ENCODE measurements at regions not wholly inside any gene's neighbourhood (a gene's known extent, or its start where the extent isn't known, plus 50 kb on each side); places are given as distances from the start of the nearest gene placed in this dataset.

DNA sequence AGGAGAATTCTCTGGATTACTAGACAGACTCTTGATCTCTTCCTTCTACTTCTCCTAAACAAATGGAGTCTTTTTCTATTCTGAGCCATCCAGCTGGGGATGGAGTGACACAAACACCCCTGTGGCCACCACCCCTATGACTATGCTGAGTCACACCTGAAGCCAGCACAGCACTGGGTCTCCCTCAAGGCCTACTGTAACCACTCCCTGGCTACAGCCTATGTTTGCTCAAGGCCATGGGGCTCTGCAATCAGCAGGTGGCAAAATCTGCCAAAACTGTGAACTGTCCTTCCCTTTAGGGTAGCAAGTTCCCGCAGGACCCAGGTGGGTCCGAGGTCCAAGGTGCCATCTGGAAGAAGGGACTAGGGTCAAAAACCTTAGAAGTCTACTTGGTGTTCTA is 132.3 kb downstream of the TINAG start:
- DNase-seq (ENCODE audit: low read depth) = no peak

DNA sequence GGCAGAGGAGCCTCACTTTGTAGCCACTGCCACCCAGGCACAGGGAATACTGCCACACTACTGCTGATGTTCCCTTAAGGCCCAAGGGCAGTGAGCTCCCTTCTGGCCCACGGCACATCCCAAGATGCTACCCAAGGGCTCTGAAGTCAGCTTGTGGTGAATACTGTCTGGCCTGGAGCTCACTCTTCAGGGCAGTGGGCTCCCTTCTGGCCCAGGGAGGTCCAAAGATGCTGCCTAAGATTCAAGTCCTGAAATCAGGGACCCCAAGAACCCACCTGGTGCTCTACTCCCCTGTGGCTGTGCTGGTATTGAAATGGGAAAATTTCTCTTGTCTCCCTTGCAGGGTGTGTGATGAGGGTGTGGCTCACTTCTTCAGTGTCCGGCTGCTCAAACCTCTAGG is 132.8 kb downstream of the TINAG start:
- DNase-seq (ENCODE audit: low read depth) = no peak

DNA sequence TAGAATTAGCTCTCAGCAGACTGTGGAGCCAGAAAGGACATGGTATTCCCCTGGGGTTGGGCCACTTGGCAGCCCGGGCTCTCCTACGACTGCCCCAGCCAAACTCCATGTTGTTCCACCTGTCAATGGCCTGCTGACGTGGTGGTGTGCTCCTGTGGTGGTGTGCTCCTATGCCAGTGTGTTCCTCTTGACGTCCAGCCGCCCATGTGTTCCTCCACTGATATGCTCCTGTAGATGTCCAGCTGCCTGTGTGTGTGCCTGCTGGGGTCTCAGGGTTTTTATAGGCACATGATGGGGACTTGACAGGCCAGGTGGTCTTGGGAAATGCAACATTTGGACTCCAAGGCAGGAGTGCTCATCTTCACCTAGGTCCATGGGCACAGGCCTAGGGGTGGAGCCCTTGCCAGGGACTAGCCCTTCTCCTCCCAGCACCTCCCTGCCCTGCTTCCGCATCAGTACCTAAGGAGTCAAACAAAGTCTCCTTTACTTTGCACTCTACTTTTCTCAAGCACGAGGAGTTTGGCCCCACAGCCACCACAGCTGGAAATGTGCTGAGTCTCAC is 133.5 kb downstream of the TINAG start:
- DNase-seq (ENCODE audit: low read depth) = no peak

DNA sequence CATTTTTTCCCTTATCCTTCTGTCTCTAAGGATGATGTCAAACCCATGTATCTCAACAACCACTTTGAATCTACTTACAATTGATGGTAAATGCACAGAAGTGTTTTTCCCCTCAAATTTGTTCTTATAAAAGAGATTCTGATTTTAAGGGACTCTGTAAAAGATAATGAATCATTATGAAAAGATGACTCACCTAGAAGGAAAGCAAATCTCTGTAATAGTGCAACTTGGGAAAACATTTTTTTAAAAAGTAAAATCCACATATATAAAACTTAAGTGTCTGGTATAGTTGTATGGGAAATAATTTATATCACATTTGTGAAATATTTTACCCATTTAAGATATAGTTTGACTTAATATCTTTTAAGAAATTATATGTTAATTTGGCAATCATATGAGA is 137.0 kb downstream of the TINAG start:
- no peak for DNase-seq (ENCODE audit: low read depth)

DNA sequence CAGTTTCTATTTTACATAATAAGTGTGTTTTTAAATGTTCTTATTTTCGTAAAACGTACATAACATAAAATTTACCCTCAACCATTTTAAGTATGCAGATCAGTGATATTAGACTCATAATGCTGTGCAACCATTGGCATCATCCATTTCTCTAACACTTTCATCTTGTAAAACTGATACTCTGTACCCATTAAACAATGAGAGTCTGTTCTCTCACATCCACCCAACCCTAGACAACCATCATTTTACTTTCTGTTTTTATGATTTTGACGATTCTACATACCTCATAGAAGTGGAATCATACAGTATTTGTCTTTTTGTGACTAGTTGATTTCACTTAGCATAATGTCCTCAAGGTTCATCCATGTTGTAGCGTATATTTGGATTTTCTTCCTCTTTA is 140.4 kb downstream of the TINAG start:
- DNase-seq (ENCODE audit: low read depth) = no peak

DNA sequence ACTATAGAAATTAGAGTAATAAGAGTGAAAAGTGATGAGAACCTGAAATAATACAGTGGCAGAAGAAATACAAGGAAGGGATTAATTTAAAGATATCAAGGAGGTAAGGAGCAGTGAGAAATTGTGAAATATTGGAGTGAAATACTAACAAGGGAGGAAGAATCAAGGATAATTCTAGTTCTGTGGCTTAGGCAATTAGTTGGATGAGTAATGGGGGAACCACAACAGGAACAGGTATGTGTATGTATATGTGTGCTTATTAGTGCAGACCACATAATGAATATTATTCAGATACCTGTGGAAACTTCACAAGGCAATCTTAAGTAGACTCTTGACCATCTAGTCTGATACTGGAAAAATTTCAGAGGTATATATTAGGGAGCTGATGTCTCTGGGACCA is 143.3 kb downstream of the TINAG start:
- no peak for DNase-seq (ENCODE audit: low read depth)

DNA sequence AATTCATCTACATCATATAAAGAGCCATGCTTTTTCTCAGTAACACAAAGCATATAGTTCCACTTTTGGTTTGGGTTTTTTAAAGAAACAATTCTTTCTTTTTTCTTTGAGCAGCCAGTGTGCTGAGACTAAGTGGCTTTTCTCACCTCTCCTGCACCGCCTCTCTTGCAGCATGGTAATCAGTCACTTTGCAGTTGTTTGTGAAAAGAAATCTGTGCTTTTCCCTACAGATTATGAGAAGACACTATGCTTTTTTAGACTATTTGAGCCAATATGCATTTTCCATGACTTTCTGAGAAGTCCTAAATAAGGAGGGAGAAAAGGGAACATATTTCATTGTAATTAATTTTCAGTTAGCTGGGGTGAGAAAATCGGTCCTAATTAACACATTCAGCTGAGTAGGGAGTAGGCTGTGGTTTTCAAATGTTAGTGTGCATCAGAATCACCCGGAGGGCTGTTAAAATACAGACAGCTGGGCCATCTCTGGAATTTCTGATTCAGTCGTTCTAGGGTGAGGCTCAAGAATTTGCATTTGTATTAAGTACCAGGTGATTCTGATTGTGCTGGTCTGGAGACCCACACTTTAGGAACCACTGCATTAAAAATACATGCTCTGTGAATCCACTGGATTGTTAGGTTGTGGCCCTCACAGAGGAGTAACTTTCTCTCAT is 155.2 kb downstream of the TINAG start:
- no peak for DNase-seq (ENCODE audit: low read depth)

DNA sequence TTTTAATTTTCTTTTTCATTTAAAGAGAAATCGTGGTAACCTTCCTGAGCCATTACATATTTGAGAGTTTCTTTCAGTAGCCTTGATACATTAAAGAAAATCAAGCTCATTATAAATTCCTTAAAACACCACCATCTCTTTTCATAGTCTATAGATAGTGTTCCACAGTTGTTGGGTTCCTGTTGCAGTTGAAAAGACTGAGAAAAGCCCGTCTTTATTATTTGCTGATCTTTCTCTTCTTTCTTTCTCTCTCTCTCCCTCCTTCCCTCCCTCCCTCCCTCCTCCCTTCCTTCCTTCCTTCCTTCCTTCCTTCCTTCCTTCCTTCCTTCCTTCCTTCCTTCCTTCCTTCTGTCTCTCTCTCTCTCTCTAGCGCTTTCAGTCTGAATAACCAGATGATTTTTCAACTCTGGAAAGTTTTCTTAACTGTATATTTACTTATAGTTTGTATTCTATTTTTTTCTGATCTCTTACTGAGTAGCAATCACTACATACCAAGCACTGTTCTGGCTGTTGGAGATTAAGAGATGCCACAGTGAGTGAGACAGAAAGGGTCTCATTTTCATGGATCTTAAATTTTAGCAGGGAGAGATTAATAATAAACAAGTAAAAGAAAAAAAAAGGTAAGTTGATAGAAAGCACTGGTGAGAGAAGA is 157.5 kb downstream of the TINAG start:
- DNase-seq (ENCODE audit: low read depth) = no peak

DNA sequence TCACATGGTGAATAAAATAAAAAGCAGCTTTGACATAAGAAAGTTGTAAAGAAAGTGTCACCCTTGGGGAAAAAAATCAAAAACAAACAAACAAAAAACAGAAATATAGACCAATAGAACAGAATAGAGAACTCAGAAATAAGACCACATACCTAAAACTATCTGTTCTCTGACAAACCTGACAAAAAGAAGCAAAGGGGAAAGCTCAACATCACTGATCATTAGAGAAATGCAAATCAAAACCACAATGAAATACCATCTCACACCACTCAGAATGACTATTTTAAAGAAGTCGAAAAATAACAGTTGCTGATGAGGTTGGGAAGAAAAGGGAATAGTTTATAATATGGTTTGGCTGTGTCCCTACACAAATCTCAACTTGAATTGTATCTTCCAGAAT is 159.1 kb downstream of the TINAG start:
- DNase-seq (ENCODE audit: low read depth) = no peak

DNA sequence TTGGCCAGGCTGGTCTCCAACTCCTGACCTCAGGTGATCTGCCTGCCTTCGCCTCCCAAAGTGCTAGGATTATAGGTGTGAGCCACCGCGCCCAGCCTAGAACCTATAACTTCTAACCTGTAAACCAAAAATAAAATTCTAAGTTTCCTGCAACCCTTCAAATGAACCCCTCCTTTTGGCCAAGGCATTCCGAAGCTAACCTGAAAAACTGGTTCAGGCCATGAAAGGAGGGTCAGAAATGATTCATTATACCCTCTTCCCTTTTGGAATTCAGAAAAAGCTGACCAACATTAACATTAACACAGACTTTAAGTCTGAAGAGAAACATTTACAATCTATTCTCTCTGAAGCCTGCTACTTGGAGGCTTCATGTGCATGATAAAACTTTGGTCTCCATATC is 165.1 kb downstream of the TINAG start:
- no peak for DNase-seq (ENCODE audit: low read depth)

DNA sequence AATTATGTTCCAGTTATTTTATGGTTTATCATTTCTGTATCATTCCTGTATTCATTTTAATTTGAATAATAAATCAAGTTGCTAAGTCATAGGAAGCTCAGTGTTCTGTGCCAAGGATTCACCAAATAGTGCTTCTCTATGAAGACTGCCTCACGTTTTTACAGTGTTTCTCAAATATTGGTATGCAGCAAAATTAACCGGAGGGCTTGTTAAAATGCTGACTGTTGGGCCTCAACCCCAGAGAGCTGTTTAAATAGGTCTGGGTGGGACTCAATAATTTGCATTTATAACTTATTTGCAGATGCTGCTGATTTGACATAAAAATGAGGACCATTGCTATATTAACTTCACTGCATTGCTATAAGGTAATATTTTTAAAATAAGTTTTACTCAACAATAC is 166.7 kb downstream of the TINAG start:
- no peak for DNase-seq (ENCODE audit: low read depth)

DNA sequence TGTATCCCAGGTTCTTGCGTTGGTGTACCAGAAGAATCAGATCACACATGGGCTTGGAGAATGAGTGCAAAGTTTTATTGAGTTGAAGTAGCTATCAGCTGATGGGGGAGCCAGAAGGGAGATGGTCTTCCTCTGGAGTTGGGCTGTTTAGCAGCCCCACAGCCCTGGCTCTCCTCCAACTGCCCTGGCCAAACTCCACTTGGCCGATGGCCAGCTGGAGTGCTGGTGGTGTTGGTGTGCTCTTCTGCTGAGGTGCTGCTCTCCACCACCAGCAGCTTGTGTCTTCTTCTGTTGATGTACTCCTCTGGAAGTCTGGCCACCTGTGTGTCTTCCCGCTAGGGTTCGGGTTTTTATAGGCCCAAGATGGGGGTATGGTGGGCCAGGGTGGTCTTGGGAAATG is 172.8 kb downstream of the TINAG start:
- DNase-seq (ENCODE audit: low read depth) = no peak

DNA sequence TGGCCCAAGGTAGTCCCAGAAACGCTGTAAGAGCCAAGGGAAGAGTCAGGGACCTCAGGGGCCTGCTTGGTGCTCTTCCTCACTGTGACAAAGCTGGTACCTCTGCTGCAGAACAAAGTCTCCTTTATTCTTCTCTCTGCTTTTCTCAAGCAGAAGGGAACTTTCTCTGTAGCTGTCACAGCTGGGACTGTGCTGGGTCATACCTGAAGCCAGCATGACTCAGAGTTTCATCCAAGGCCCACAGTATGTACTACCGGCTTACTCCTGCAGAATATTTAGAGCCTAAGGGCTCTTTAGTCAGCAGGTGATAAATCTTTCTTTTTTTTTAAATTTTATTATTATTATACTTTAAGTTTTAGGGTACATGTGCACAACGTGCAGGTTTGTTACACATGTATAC is 183.2 kb downstream of the TINAG start:
- no peak for DNase-seq (ENCODE audit: low read depth)

DNA sequence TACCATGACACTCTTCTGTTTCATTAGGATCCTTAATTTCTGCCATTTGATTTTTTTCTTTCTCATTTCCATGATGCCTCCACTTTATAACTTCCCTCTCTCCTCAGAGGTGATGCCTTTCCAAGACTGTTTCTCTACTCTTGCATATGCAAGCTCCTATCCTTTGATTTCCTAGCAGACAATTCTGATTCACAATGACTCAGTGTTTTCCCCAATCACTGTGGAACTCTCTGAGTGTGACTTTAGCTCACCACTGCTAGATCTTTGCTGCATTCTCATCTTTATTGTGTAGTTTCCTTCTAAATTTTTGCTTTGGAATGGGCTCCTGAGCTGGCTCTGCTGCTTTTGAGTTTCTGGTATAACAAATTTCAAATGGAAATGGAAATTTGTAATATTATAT is 184.9 kb downstream of the TINAG start:
- no peak for DNase-seq (ENCODE audit: low read depth)

DNA sequence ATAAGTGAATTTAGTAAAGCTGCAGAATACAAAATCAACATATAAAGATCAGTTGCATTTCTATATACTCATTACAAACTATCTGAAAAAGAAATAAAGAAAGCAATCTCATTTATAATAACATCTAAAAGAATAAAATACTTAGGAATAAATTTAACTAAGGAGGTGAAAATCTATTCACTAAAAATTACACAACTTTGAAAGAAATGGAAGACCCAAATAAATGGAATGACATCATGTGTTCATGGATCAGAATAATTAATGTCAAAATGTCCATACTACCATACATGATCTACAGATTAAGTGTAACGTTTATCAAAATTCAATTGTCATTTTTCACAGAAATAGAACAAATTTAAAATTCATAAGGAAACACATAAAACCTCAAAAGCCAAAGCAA is 194.9 kb downstream of the TINAG start:
- no peak for DNase-seq (ENCODE audit: low read depth)

DNA sequence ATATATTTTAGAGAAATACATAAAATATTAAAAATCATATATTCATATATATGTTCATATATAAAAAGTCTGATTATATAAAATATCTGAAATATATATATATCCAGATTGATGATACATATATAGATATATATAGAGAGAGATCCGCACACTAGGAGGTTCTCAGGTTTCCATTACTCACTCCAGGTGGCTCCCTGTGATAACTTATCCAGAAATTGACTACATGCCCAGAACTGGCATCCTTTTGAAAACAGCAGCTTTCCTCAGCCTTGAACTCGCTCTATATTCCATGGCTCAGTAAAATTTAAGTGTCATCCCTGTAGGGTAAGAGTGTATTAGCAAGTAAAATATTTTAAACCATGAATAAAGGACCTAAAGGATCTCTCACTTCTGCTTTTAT is 206.8 kb downstream of the TINAG start:
- DNase-seq (ENCODE audit: low read depth) = no peak

DNA sequence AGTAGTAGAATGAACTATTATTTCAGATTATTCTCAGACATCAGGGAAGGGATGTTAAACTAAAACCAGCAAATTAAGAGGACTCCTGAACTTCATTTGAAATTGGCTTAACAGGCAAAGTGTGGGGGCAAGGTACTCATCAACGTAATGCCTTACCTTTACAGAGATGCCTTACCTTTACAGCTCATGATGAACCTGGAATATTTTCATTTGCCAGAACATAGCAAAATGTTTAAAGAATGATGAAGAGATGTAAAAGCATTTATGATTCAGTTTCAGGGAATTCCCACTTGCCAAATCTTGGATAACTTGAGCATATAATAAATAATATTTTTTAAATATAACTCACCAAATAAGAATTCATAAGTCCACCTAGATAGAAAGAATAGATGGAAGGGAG is 207.5 kb downstream of the TINAG start:
- DNase-seq (ENCODE audit: low read depth) = no peak

DNA sequence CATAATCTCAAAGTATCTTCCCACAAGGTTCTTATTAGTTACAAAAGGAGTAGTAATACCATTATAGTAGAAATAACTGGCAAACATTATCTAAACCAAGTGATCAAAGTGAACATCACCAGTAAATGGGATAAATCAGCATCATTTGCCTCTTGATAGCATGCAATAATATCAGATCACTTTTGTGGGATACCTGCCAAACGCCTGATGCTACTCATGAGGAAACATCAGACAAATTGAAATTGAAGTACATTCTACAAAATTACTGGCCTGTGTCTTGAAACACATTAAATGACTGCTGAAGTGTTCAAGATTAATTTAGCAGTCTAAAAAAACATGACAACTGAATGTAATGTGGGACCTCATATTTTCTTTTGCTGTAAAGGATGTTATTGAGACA is 208.1 kb downstream of the TINAG start:
- DNase-seq (ENCODE audit: low read depth) = no peak

DNA sequence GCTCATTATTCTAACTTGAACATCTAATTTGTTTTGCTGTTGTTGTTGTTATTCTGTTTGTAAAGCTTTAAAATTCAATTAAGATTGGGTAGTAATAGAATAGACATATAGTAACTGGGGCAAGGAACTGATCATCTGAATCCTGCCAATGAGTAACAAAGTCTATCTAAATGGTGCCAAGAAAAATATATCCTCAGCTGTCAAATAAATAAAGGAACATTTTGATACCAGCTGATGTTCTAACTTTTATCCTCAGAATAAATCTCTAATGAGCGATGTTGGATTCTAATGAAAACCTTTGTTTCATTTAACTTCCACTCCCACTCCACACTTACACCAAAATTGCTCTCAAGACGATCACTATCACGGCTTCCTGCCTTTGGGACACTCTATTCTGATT is 210.9 kb downstream of the TINAG start:
- no peak for DNase-seq (ENCODE audit: low read depth)

DNA sequence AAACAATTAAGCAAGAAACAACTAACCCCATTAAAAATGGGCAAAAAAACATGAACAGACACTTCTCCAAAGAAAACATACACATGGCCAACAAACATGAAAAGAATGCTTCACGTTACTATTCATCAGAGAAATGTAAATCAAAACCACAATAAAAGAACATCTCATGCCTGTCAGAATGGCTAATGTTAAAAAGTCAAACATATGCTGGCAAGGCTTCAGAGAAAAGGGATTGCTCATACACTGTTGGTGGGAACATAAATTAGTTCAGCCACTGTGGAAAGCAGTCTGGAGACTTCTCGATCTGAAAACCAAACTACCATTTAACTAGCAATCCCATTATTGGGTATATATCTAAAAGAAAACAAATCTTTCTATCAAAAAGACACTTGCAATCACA is 217.5 kb downstream of the TINAG start:
- DNase-seq (ENCODE audit: low read depth) = no peak

DNA sequence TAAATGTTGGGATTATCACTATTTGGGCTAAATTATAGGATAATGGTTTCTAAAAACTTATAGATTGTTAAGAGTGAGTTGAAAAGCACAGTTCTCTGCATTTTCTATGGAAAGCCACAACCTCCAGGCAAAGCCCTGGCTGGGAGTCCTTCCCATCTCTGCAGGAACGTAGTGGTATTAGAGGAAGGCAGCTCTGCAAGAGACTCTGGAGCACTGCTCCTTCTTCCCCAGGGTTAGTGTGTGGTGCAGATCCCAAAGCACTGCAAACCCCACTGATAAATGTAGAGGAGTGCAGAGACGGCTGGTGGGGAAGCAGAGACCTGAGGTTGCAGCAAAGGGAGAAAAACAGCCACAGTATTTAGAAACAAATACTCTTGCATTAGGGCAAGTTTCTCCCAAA is 225.3 kb downstream of the TINAG start:
- no peak for DNase-seq (ENCODE audit: low read depth)

DNA sequence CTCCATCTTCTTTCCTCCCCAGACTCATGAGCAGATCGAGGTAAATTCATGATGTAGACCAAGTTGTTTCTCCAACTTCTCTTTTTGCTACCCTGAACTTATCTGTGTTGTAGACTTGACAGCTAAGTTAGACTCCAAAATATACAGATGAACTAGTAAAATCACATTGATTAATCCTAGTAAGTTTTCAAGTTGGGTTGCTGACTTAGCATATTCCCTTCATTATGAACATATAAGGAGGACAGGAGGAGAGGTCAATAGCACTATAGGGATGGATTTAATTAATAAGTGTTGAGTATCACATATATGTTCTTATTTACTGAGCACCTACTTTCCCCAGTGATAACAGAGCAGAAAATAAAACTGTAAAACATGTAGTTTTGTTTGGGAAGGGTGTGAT is 227.3 kb downstream of the TINAG start:
- DNase-seq (ENCODE audit: low read depth) = no peak

DNA sequence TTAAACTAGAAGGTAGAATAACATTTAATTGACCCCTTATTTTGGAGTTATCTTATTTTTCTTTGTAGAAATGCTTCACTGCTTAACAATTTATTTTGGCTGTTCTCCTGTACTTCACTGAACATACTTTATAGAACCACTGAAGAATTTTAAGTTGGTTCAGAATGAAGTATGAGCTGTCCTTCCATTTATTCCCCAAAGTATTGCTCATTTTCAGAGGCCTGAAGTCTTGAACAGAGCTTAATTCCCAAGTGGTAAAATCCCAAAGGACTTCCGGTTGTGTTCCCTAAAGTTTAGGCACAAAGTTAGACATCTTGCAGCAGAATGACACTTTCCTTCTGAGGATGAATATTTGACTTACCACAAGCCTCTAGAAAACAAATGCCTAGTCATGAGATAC is 233.3 kb downstream of the TINAG start:
- no peak for DNase-seq (ENCODE audit: low read depth)

DNA sequence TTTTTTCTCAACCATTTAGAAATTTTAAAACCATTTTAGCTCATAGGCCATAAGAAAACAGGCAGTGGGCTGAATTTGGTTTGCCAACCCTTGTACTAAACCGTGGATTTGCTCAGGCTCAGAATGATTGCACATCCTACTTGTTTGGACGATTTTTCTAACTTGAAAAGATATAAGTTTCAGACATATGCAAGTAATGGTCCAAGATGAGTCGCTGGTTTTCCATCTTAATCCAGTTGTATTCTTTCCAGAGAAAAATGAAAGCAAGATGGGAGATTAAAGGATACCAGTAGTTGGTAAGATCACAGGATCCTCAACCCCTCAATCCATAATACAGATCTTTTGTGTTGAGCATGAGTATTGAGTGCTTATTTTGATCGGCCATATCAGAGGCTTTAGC is 250.9 kb downstream of the TINAG start:
- DNase-seq (ENCODE audit: low read depth) = no peak
